ENCODE measurements at regions not wholly inside any gene's neighbourhood (a gene's known extent, or its start where the extent isn't known, plus 50 kb on each side); places are given as distances from the start of the nearest gene placed in this dataset.

GRCh38 chr18:25453556-25454269, 101.7 kb upstream of the ZNF521 start:
- TF ChIP-seq, protein P1, sequence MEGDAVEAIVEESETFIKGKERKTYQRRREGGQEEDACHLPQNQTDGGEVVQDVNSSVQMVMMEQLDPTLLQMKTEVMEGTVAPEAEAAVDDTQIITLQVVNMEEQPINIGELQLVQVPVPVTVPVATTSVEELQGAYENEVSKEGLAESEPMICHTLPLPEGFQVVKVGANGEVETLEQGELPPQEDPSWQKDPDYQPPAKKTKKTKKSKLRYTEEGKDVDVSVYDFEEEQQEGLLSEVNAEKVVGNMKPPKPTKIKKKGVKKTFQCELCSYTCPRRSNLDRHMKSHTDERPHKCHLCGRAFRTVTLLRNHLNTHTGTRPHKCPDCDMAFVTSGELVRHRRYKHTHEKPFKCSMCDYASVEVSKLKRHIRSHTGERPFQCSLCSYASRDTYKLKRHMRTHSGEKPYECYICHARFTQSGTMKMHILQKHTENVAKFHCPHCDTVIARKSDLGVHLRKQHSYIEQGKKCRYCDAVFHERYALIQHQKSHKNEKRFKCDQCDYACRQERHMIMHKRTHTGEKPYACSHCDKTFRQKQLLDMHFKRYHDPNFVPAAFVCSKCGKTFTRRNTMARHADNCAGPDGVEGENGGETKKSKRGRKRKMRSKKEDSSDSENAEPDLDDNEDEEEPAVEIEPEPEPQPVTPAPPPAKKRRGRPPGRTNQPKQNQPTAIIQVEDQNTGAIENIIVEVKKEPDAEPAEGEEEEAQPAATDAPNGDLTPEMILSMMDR (conservative IDR thresholded peaks at IDR 0.05; ENCODE audit: low read depth, low read length) = no peak
- TF ChIP-seq POLR2A (IDR thresholded peaks at IDR 0.05; ENCODE audit: low read depth, low read length) = no peak
- TF ChIP-seq USF2 (IDR thresholded peaks at IDR 0.05; ENCODE audit: low read depth, low read length) = no peak
- no peak for TF ChIP-seq RFX5 (IDR thresholded peaks at IDR 0.05; ENCODE audit: low read depth, low read length)
- no peak for TF ChIP-seq MXI1 (IDR thresholded peaks at IDR 0.05; ENCODE audit: borderline replicate concordance, low read depth, low read length)
- no peak for TF ChIP-seq RCOR1 (IDR thresholded peaks at IDR 0.05; ENCODE audit: insufficient replicate concordance, low read length)
- TF ChIP-seq CHD1 (IDR thresholded peaks at IDR 0.05; ENCODE audit: low read depth, low read length) = no peak
- no peak for TF ChIP-seq MAZ (IDR thresholded peaks at IDR 0.05; ENCODE audit: borderline replicate concordance, low read depth, low read length)
- TF ChIP-seq CEBPB (IDR thresholded peaks at IDR 0.05; ENCODE audit: low read depth, low read length) = peak; percentile 27; the same call in 1 of the 2 replicates
- TF ChIP-seq, protein P2, sequence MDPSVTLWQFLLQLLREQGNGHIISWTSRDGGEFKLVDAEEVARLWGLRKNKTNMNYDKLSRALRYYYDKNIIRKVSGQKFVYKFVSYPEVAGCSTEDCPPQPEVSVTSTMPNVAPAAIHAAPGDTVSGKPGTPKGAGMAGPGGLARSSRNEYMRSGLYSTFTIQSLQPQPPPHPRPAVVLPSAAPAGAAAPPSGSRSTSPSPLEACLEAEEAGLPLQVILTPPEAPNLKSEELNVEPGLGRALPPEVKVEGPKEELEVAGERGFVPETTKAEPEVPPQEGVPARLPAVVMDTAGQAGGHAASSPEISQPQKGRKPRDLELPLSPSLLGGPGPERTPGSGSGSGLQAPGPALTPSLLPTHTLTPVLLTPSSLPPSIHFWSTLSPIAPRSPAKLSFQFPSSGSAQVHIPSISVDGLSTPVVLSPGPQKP (IDR thresholded peaks at IDR 0.05; ENCODE audit: borderline replicate concordance, low read depth, low read length) = no peak

Measured in IMR-90 (cell line).